C4-2B (cell line): ENCODE measurements at regions not wholly inside any gene's neighbourhood (a gene's known extent, or its start where the extent isn't known, plus 50 kb on each side); places are given as distances from the start of the nearest gene placed in this dataset.

Experiments
- H3K27ac ChIP-seq: fragments of 450-650 bp; 2 replicates; pipeline ENCODE4 v1.5.1; 2017
- CTCF ChIP-seq: fragments of 450-650 bp; conservative IDR thresholded peaks from 2 replicates; pipeline ENCODE4 v1.5.1; 2017; ENCODE audit warnings: mild to moderate bottlenecking
- ZFX ChIP-seq: fragments of 450-650 bp; IDR thresholded peaks from 2 replicates; pipeline ENCODE4 v1.6.1; 2017

- no peak overlapping the region for H3K27ac ChIP-seq
- TF ChIP-seq CTCF, result no peak
- no peak for TF ChIP-seq ZFX
Observed at GRCh38 chr2:194328456-194328855, 1328.6 kb upstream of the SLC39A10 start.

GRCh38 chr2:194327196-194327888 lies 1329.7 kb upstream of the SLC39A10 start:
- no peak overlapping the region for H3K27ac ChIP-seq
- TF ChIP-seq CTCF, result no peak
- no peak for TF ChIP-seq ZFX

GRCh38 chr2:194323740-194324139 lies 1333.3 kb upstream of the SLC39A10 start:
- no peak overlapping the region for H3K27ac ChIP-seq
- TF ChIP-seq CTCF (no peak), ZFX (no peak)

GRCh38 chr2:194320520-194320919 lies 1336.5 kb upstream of the SLC39A10 start:
- TF ChIP-seq CTCF, result no peak
- TF ChIP-seq ZFX, result no peak
- H3K27ac ChIP-seq, result no peak overlapping the region

GRCh38 chr2:194319222-194319992 lies 1337.6 kb upstream of the SLC39A10 start:
- no peak overlapping the region for H3K27ac ChIP-seq
- TF ChIP-seq ZFX (no peak), CTCF (peak; percentile 52)

- no peak for TF ChIP-seq CTCF
- no peak overlapping the region for H3K27ac ChIP-seq
Observed at GRCh38 chr2:194314042-194314441, 1343.0 kb upstream of the SLC39A10 start.

- TF ChIP-seq ZFX, result no peak
- TF ChIP-seq CTCF, result no peak
- H3K27ac ChIP-seq, result no peak overlapping the region
Observed at GRCh38 chr2:194304191-194304590, 1352.8 kb upstream of the SLC39A10 start.
